CD14-positive monocyte (primary cell): ENCODE measurements at regions not wholly inside any gene's neighbourhood (a gene's known extent, or its start where the extent isn't known, plus 50 kb on each side); places are given as distances from the start of the nearest gene placed in this dataset.

Experiments used
- DNase-seq, 3 donors: peaks; one replicate each; pipeline ENCODE4 v3.0.0-alpha.2; 2011 to 2022
- H2AFZ ChIP-seq: 2 replicates; pipeline ENCODE4 v1.6.0; 2012; ENCODE audit warnings: mild to moderate bottlenecking, low read depth, low read length, inconsistent platforms; ENCODE audit not compliant: insufficient read depth, poor library complexity, severe bottlenecking
- H3K27ac ChIP-seq, 2 donors: 1 replicate in 1 of 2; 2 replicates in 1 of 2; pipeline ENCODE4 v1.5.1; 2012 to 2013; ENCODE audit warnings: low read length in 2 of 2, control low read depth in 1 of 2, inconsistent platforms in 1 of 2, low read depth in 1 of 2, mild to moderate bottlenecking in 1 of 2
- H3K27me3 ChIP-seq, 2 donors: one replicate each; pipeline versions ENCODE4 v1.6.0 to v1.6.1; 2011 to 2013; ENCODE audit warnings: low read length in 2 of 2; ENCODE audit not compliant: control insufficient read depth in 2 of 2, insufficient read depth in 2 of 2
- H3K36me3 ChIP-seq, 2 donors: replicated peaks in 1 of 2; 1 replicate in 1 of 2; 2 replicates in 1 of 2; pipeline versions ENCODE4 v1.5.1 to v1.6.1; 2012 to 2013; ENCODE audit warnings: low read length in 2 of 2, control low read depth in 1 of 2, inconsistent platforms in 1 of 2, mild to moderate bottlenecking in 1 of 2; ENCODE audit not compliant: insufficient read depth in 2 of 2, control insufficient read depth in 1 of 2
- H3K4me1 ChIP-seq, 2 donors: 1 replicate in 1 of 2; 2 replicates in 1 of 2; pipeline versions ENCODE4 v1.5.1 to v1.6.1; 2012 to 2013; ENCODE audit warnings: low read length in 2 of 2, control low read depth in 1 of 2, inconsistent platforms in 1 of 2, mild to moderate bottlenecking in 1 of 2, moderate library complexity in 1 of 2; ENCODE audit not compliant: insufficient read depth in 2 of 2, control insufficient read depth in 1 of 2
- H3K4me2 ChIP-seq: replicated peaks from 2 replicates; pipeline ENCODE3; 2012; ENCODE audit warnings: low read length, moderate library complexity, mild to moderate bottlenecking; ENCODE audit not compliant: poor library complexity, severe bottlenecking; ENCODE audit errors: extremely low read depth
- H3K4me3 ChIP-seq, 3 experiments: fragments of 200-600 bp in 1 of 3; sonication (generic) in 1 of 3; replicated peaks in 1 of 3; 1 replicate in 2 of 3; 2 replicates in 1 of 3; pipeline ENCODE4 v1.5.1; 2011 to 2013; ENCODE audit warnings: low read length in 3 of 3, mild to moderate bottlenecking in 3 of 3, control low read depth in 2 of 3, low read depth in 2 of 3, inconsistent platforms in 1 of 3, moderate library complexity in 1 of 3
- H3K79me2 ChIP-seq: 2 replicates; pipeline ENCODE4 v1.6.0; 2012; ENCODE audit warnings: mild to moderate bottlenecking, control low read depth, inconsistent platforms, low read length, moderate library complexity; ENCODE audit not compliant: insufficient read depth
- H3K9ac ChIP-seq: 2 replicates; pipeline ENCODE4 v1.6.0; 2017; ENCODE audit warnings: low read length, mild to moderate bottlenecking; ENCODE audit not compliant: insufficient read depth, poor library complexity, severe bottlenecking
- H3K9me3 ChIP-seq, 2 donors: replicated peaks in 1 of 2; 1 replicate in 1 of 2; 2 replicates in 1 of 2; pipeline versions ENCODE4 v1.5.1 to v1.6.1; 2012 to 2013; ENCODE audit warnings: low read length in 2 of 2, control low read depth in 1 of 2; ENCODE audit not compliant: control insufficient read depth in 1 of 2, insufficient read depth in 1 of 2
- H4K20me1 ChIP-seq: 2 replicates; pipeline ENCODE4 v1.6.0; 2012; ENCODE audit warnings: mild to moderate bottlenecking, low read length, control low read depth, moderate library complexity; ENCODE audit not compliant: insufficient read depth
- H3K27ac Mint-ChIP-seq, 7 donors: one replicate each; pipeline ENCODE4 v1.8.0; 2020; ENCODE audit warnings: mild to moderate bottlenecking in 7 of 7, mixed read lengths in 7 of 7, moderate library complexity in 6 of 7, inconsistent platforms in 2 of 7
- H3K27me3 Mint-ChIP-seq, 3 donors: one replicate each; pipeline ENCODE4 v1.8.0; 2021 to 2022; ENCODE audit warnings: low read depth in 3 of 3, mild to moderate bottlenecking in 3 of 3, mixed read lengths in 3 of 3, moderate library complexity in 3 of 3, inconsistent platforms in 1 of 3
- H3K36me3 Mint-ChIP-seq, 2 donors: one replicate each; pipeline ENCODE4 v1.8.0; 2020; ENCODE audit warnings: mixed read lengths in 2 of 2, inconsistent platforms in 1 of 2, mild to moderate bottlenecking in 1 of 2
- H3K4me1 Mint-ChIP-seq: one replicate; pipeline ENCODE4 v1.8.0; 2020; ENCODE audit warnings: mild to moderate bottlenecking, mixed read lengths
- H3K4me3 Mint-ChIP-seq, 2 donors: one replicate each; pipeline ENCODE4 v1.8.0; 2020; ENCODE audit warnings: mild to moderate bottlenecking in 2 of 2, mixed read lengths in 2 of 2, moderate library complexity in 1 of 2
- H3K9me3 Mint-ChIP-seq, 7 donors: one replicate each; pipeline ENCODE4 v1.8.0; 2020 to 2022; ENCODE audit warnings: mixed read lengths in 7 of 7, mild to moderate bottlenecking in 6 of 7, moderate library complexity in 6 of 7, inconsistent platforms in 2 of 7
- WGBS: methylation state at CpG from one replicate; pipeline ENCODE4 v1.1.5; 2013; ENCODE audit warnings: missing lambda C conversion rate; ENCODE audit not compliant: insufficient coverage; 5-methylcytosine and 5-hydroxymethylcytosine counted together
- intact Hi-C, 2 donors: fragments of 100-400 bp; cut with micrococcal nuclease; formaldehyde crosslinking; loops; one replicate each; pipeline versions ENCODE4 v1.15.0 to v1.15.1; 2023
- TF ChIP-seq, protein P1 (sequence below): fragments of 200-600 bp; IDR thresholded peaks from one replicate; pipeline ENCODE4 v1.8.0; 2022; ENCODE audit warnings: antibody characterized with exemption, mild to moderate bottlenecking

DNA sequence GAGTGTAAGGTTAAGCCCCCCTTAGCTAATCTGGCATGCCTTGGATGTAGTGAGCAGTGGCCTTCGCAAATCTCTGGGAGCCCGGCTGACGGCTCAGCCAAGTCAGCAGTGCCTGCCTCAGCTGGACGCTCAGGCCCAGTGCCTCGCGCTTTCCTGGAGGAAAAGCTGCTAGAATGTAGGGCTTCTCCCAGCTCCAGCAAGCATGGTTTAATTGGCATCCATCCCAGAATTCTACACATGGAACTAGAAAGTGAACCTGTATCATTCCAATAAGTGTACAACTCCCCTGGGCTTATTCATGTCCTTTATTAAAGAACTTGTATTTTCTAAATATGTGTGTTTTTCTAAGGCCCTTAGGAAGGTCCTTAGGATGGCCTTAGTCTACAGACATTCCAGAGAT lies 287.8 kb upstream of the SHH start:
- Histone ChIP-seq H3K27ac (no peak overlapping the region), H3K9me3 (peaks cover 0 to 2% of the 10 kb centered on the region in 2 donors), H3K27me3 (no peaks in the 10 kb centered on the region), H2AFZ (no peak overlapping the region), H4K20me1 (no peaks in the 10 kb centered on the region), H3K4me1 (no peaks in the 10 kb centered on the region), H3K79me2 (no peaks in the 10 kb centered on the region), H3K4me2 (no peak overlapping the region), H3K36me3 (no peaks in the 10 kb centered on the region), H3K9ac (no peak overlapping the region), H3K4me3 (no peak overlapping the region)
- H3K36me3 Mint-ChIP-seq, result no peaks in the 10 kb centered on the region
- peaks cover 0 to 1% (median 0%) of the 10 kb centered on the region in 7 donors for H3K9me3 Mint-ChIP-seq
- no peak overlapping the region for H3K27ac Mint-ChIP-seq
- no peak for DNase-seq
- H3K27me3 Mint-ChIP-seq, result peaks cover 5 to 6% (median 6%) of the 10 kb centered on the region in 3 donors
- H3K4me1 Mint-ChIP-seq, result no peaks in the 10 kb centered on the region
- H3K4me3 Mint-ChIP-seq, result no peak overlapping the region
- intact Hi-C loops, result no loop called here
- 84% methylated on average over 4 of the region's 6 CpGs for WGBS
- TF ChIP-seq, protein P1, sequence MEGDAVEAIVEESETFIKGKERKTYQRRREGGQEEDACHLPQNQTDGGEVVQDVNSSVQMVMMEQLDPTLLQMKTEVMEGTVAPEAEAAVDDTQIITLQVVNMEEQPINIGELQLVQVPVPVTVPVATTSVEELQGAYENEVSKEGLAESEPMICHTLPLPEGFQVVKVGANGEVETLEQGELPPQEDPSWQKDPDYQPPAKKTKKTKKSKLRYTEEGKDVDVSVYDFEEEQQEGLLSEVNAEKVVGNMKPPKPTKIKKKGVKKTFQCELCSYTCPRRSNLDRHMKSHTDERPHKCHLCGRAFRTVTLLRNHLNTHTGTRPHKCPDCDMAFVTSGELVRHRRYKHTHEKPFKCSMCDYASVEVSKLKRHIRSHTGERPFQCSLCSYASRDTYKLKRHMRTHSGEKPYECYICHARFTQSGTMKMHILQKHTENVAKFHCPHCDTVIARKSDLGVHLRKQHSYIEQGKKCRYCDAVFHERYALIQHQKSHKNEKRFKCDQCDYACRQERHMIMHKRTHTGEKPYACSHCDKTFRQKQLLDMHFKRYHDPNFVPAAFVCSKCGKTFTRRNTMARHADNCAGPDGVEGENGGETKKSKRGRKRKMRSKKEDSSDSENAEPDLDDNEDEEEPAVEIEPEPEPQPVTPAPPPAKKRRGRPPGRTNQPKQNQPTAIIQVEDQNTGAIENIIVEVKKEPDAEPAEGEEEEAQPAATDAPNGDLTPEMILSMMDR, result no peak

DNA sequence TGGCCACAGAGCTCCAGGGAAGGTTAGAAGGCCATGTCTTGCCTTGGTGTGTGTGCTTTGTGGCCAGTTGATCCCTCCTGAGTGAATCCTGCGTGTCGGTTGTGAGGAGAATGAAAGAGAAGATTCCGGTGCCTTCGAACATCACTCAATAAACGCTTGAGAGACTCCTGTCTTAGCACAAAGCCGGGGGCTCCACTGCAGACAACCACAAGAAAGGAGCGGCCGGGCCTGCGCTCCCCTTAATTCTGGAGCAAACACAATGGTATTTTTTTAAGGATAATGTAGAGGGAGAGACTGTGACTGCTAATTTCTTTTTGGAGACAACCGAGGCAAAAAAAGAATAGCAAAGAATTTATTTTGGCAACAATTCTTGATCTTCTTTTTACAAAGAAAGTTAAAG lies 286.8 kb upstream of the SHH start:
- Mint-ChIP-seq H3K9me3 (peaks cover 0 to 3% (median 0%) of the 10 kb centered on the region in 7 donors), H3K4me1 (no peaks in the 10 kb centered on the region), H3K27ac (no peak overlapping the region), H3K27me3 (peaks cover 3 to 4% (median 4%) of the 10 kb centered on the region in 3 donors), H3K36me3 (no peaks in the 10 kb centered on the region), H3K4me3 (no peak overlapping the region)
- Histone ChIP-seq H3K9me3 (peaks cover 0 to 2% of the 10 kb centered on the region in 2 donors), H3K4me3 (no peak overlapping the region), H3K79me2 (no peaks in the 10 kb centered on the region), H4K20me1 (no peaks in the 10 kb centered on the region), H3K9ac (no peak overlapping the region), H3K4me2 (no peak overlapping the region), H3K36me3 (no peaks in the 10 kb centered on the region), H3K27ac (no peak overlapping the region), H3K4me1 (no peaks in the 10 kb centered on the region), H3K27me3 (no peaks in the 10 kb centered on the region), H2AFZ (no peak overlapping the region)
- DNase-seq, result no peak
- intact Hi-C loops, result no loop called here
- TF ChIP-seq, protein P1, result no peak
- 97% methylated on average over 9 of the region's 10 CpGs for WGBS
